ENCODE measurements at regions not wholly inside any gene's neighbourhood (a gene's known extent, or its start where the extent isn't known, plus 50 kb on each side); places are given as distances from the start of the nearest gene placed in this dataset.

- Histone ChIP-seq H3K27ac (ENCODE audit: low read depth, low read length) (no peak overlapping the region), H3K4me3 (ENCODE audit: low read depth in 1 of 2, low read length in 2 of 2) (no peak overlapping the region), H3K9ac (ENCODE audit: low read length) (no peak overlapping the region), H3K4me1 (ENCODE audit: insufficient read depth, low read length) (peaks cover 10% of the 10 kb centered on the region), H3K9me3 (ENCODE audit: low read length) (no peaks in the 10 kb centered on the region), H3K36me3 (ENCODE audit: insufficient read depth, low read length) (no peaks in the 10 kb centered on the region), H3K27me3 (ENCODE audit: control insufficient read depth in 1 of 2, insufficient read depth in 2 of 2, low read length in 2 of 2) (no peaks in the 10 kb centered on the region)
Measured at GRCh38 chr22:27146866-27147633, 489.7 kb downstream of the MIAT start.

GRCh38 chr22:27148055-27148454 lies 490.7 kb downstream of the MIAT start:
- Histone ChIP-seq H3K4me3 (ENCODE audit: low read depth in 1 of 2, low read length in 2 of 2) (no peak overlapping the region), H3K4me1 (ENCODE audit: insufficient read depth, low read length) (peaks cover 10% of the 10 kb centered on the region), H3K9me3 (ENCODE audit: low read length) (no peaks in the 10 kb centered on the region), H3K27ac (ENCODE audit: low read depth, low read length) (no peak overlapping the region), H3K9ac (ENCODE audit: low read length) (no peak overlapping the region), H3K27me3 (ENCODE audit: control insufficient read depth in 1 of 2, insufficient read depth in 2 of 2, low read length in 2 of 2) (no peaks in the 10 kb centered on the region), H3K36me3 (ENCODE audit: insufficient read depth, low read length) (no peaks in the 10 kb centered on the region)

GRCh38 chr22:27148886-27149470 lies 491.6 kb downstream of the MIAT start:
- Histone ChIP-seq H3K4me1 (ENCODE audit: insufficient read depth, low read length) (peaks cover 10% of the 10 kb centered on the region), H3K4me3 (ENCODE audit: low read depth in 1 of 2, low read length in 2 of 2) (no peak overlapping the region), H3K9me3 (ENCODE audit: low read length) (no peaks in the 10 kb centered on the region), H3K27ac (ENCODE audit: low read depth, low read length) (no peak overlapping the region), H3K9ac (ENCODE audit: low read length) (no peak overlapping the region), H3K27me3 (ENCODE audit: control insufficient read depth in 1 of 2, insufficient read depth in 2 of 2, low read length in 2 of 2) (no peaks in the 10 kb centered on the region), H3K36me3 (ENCODE audit: insufficient read depth, low read length) (no peaks in the 10 kb centered on the region)

- peaks cover 10% of the 10 kb centered on the region for H3K4me1 ChIP-seq (ENCODE audit: insufficient read depth, low read length)
- H3K27me3 ChIP-seq (ENCODE audit: control insufficient read depth in 1 of 2, insufficient read depth in 2 of 2, low read length in 2 of 2), result no peaks in the 10 kb centered on the region
- no peaks in the 10 kb centered on the region for H3K36me3 ChIP-seq (ENCODE audit: insufficient read depth, low read length)
- no peak overlapping the region for H3K27ac ChIP-seq (ENCODE audit: low read depth, low read length)
- H3K4me3 ChIP-seq (ENCODE audit: low read depth in 1 of 2, low read length in 2 of 2), result no peak overlapping the region
- H3K9me3 ChIP-seq (ENCODE audit: low read length), result no peaks in the 10 kb centered on the region
- H3K9ac ChIP-seq (ENCODE audit: low read length), result no peak overlapping the region
Measured at GRCh38 chr22:27149921-27150543, 492.6 kb downstream of the MIAT start.

GRCh38 chr22:27150544-27150941 lies 493.2 kb downstream of the MIAT start:
- Histone ChIP-seq H3K9me3 (ENCODE audit: low read length) (no peaks in the 10 kb centered on the region), H3K4me3 (ENCODE audit: low read depth in 1 of 2, low read length in 2 of 2) (no peak overlapping the region), H3K9ac (ENCODE audit: low read length) (no peak overlapping the region), H3K27me3 (ENCODE audit: control insufficient read depth in 1 of 2, insufficient read depth in 2 of 2, low read length in 2 of 2) (no peaks in the 10 kb centered on the region), H3K4me1 (ENCODE audit: insufficient read depth, low read length) (peaks cover 10% of the 10 kb centered on the region), H3K36me3 (ENCODE audit: insufficient read depth, low read length) (no peaks in the 10 kb centered on the region), H3K27ac (ENCODE audit: low read depth, low read length) (no peak overlapping the region)

GRCh38 chr22:27151407-27151806 lies 494.0 kb downstream of the MIAT start:
- no peak overlapping the region for H3K27ac ChIP-seq (ENCODE audit: low read depth, low read length)
- H3K9ac ChIP-seq (ENCODE audit: low read length), result no peak overlapping the region
- H3K9me3 ChIP-seq (ENCODE audit: low read length), result no peaks in the 10 kb centered on the region
- no peaks in the 10 kb centered on the region for H3K27me3 ChIP-seq (ENCODE audit: control insufficient read depth in 1 of 2, insufficient read depth in 2 of 2, low read length in 2 of 2)
- H3K4me1 ChIP-seq (ENCODE audit: insufficient read depth, low read length), result peaks cover 10% of the 10 kb centered on the region
- H3K36me3 ChIP-seq (ENCODE audit: insufficient read depth, low read length), result no peaks in the 10 kb centered on the region
- no peak overlapping the region for H3K4me3 ChIP-seq (ENCODE audit: low read depth in 1 of 2, low read length in 2 of 2)

- H3K36me3 ChIP-seq (ENCODE audit: insufficient read depth, low read length), result no peaks in the 10 kb centered on the region
- no peaks in the 10 kb centered on the region for H3K9me3 ChIP-seq (ENCODE audit: low read length)
- no peak overlapping the region for H3K27ac ChIP-seq (ENCODE audit: low read depth, low read length)
- no peak overlapping the region for H3K9ac ChIP-seq (ENCODE audit: low read length)
- no peak overlapping the region for H3K4me3 ChIP-seq (ENCODE audit: low read depth in 1 of 2, low read length in 2 of 2)
- H3K27me3 ChIP-seq (ENCODE audit: control insufficient read depth in 1 of 2, insufficient read depth in 2 of 2, low read length in 2 of 2), result no peaks in the 10 kb centered on the region
- H3K4me1 ChIP-seq (ENCODE audit: insufficient read depth, low read length), result peaks cover 10% of the 10 kb centered on the region
Measured at GRCh38 chr22:27152033-27152432, 494.6 kb downstream of the MIAT start.

- Histone ChIP-seq H3K4me1 (ENCODE audit: insufficient read depth, low read length) (peaks cover 10% of the 10 kb centered on the region), H3K36me3 (ENCODE audit: insufficient read depth, low read length) (no peaks in the 10 kb centered on the region), H3K27me3 (ENCODE audit: control insufficient read depth in 1 of 2, insufficient read depth in 2 of 2, low read length in 2 of 2) (no peaks in the 10 kb centered on the region), H3K4me3 (ENCODE audit: low read depth in 1 of 2, low read length in 2 of 2) (no peak overlapping the region), H3K27ac (ENCODE audit: low read depth, low read length) (no peak overlapping the region), H3K9me3 (ENCODE audit: low read length) (no peaks in the 10 kb centered on the region), H3K9ac (ENCODE audit: low read length) (no peak overlapping the region)
Measured at GRCh38 chr22:27152883-27153282, 495.5 kb downstream of the MIAT start.

GRCh38 chr22:27153386-27153785 lies 496.0 kb downstream of the MIAT start:
- H3K4me3 ChIP-seq (ENCODE audit: low read depth in 1 of 2, low read length in 2 of 2), result no peak overlapping the region
- no peaks in the 10 kb centered on the region for H3K9me3 ChIP-seq (ENCODE audit: low read length)
- no peak overlapping the region for H3K9ac ChIP-seq (ENCODE audit: low read length)
- H3K27me3 ChIP-seq (ENCODE audit: control insufficient read depth in 1 of 2, insufficient read depth in 2 of 2, low read length in 2 of 2), result no peaks in the 10 kb centered on the region
- H3K36me3 ChIP-seq (ENCODE audit: insufficient read depth, low read length), result no peaks in the 10 kb centered on the region
- peaks cover 10% of the 10 kb centered on the region for H3K4me1 ChIP-seq (ENCODE audit: insufficient read depth, low read length)
- no peak overlapping the region for H3K27ac ChIP-seq (ENCODE audit: low read depth, low read length)

- no peaks in the 10 kb centered on the region for H3K9me3 ChIP-seq (ENCODE audit: low read length)
- no peaks in the 10 kb centered on the region for H3K36me3 ChIP-seq (ENCODE audit: insufficient read depth, low read length)
- peaks cover 10% of the 10 kb centered on the region for H3K4me1 ChIP-seq (ENCODE audit: insufficient read depth, low read length)
- H3K27ac ChIP-seq (ENCODE audit: low read depth, low read length), result no peak overlapping the region
- H3K4me3 ChIP-seq (ENCODE audit: low read depth in 1 of 2, low read length in 2 of 2), result no peak overlapping the region
- no peaks in the 10 kb centered on the region for H3K27me3 ChIP-seq (ENCODE audit: control insufficient read depth in 1 of 2, insufficient read depth in 2 of 2, low read length in 2 of 2)
- H3K9ac ChIP-seq (ENCODE audit: low read length), result no peak overlapping the region
Measured at GRCh38 chr22:27154717-27155116, 497.3 kb downstream of the MIAT start.

GRCh38 chr22:27156821-27157489 lies 499.6 kb downstream of the MIAT start:
- Histone ChIP-seq H3K27me3 (ENCODE audit: control insufficient read depth in 1 of 2, insufficient read depth in 2 of 2, low read length in 2 of 2) (no peaks in the 10 kb centered on the region), H3K9me3 (ENCODE audit: low read length) (no peaks in the 10 kb centered on the region), H3K36me3 (ENCODE audit: insufficient read depth, low read length) (no peaks in the 10 kb centered on the region), H3K9ac (ENCODE audit: low read length) (no peak overlapping the region), H3K4me3 (ENCODE audit: low read depth in 1 of 2, low read length in 2 of 2) (no peak overlapping the region), H3K4me1 (ENCODE audit: insufficient read depth, low read length) (no peaks in the 10 kb centered on the region), H3K27ac (ENCODE audit: low read depth, low read length) (no peak overlapping the region)

Data from muscle layer of colon (tissue), 2 donors.